HCT116 (cell line): ENCODE measurements at regions not wholly inside any gene's neighbourhood (a gene's known extent, or its start where the extent isn't known, plus 50 kb on each side); places are given as distances from the start of the nearest gene placed in this dataset.

ENCODE experiments used
- ATAC-seq: fragments of 200-7000 bp; cut with Tn5 transposase; 2 replicates; pipeline ENCODE4 v1.9.1; 2020; ENCODE audit warnings: mild to moderate bottlenecking, moderate library complexity
- BruUV-seq: library from RNA; stranded (reverse); fragments of 400-500 nt; replicated peaks from 2 replicates; lab custom pipeline; 2021; lab: Mats Ljungman, UMichigan
- CTCF ChIA-PET: fragments of 300-600 bp; sonication (Branson Sonifier 250); formaldehyde crosslinking; loops from one replicate; lab custom pipeline; 2021; ENCODE audit warnings: antibody characterized with exemption; lab: Charles Lee
- POLR2A ChIA-PET: fragments of 300-600, 350-600 bp; sonication (Branson Sonifier 250); formaldehyde crosslinking; loops from one replicate; lab custom pipeline; 2021; ENCODE audit warnings: antibody characterized with exemption; lab: Charles Lee
- RAD21 ChIA-PET, 2 experiments: fragments of 300-600 bp; sonication (Branson Sonifier 250); formaldehyde crosslinking; loops; one replicate each; lab custom pipeline; 2023; ENCODE audit warnings: low total read pairs in 2 of 2; ENCODE audit not compliant: uncharacterized antibody in 2 of 2, unreplicated experiment in 2 of 2, low non-redundant PET in 1 of 2; lab: Charles Lee
- DNase-seq: peaks from one replicate; pipeline ENCODE4 v3.0.0-alpha.2; 2010; ENCODE audit warnings: low read depth, low spot score
- H2AFZ ChIP-seq: fragments of 200-600 bp; shearing (Covaris generic), sonication (generic); 2 replicates; pipeline ENCODE4 v1.6.1; 2017; ENCODE audit warnings: low read depth, mixed run types, mixed read lengths, antibody characterized with exemption, low read length; ENCODE audit not compliant: poor library complexity, severe bottlenecking
- H3K27ac ChIP-seq: 2 replicates; pipeline ENCODE4 v1.5.1; 2012; ENCODE audit warnings: low read depth, low read length
- H3K27me3 ChIP-seq: fragments of 200-600 bp; sonication (generic); 2 replicates; pipeline ENCODE4 v1.6.1; 2016; ENCODE audit warnings: mixed run types, low read length, mixed read lengths; ENCODE audit not compliant: insufficient read depth
- H3K36me3 ChIP-seq, 2 experiments: fragments of 200-500 bp in 1 of 2; fragments of 200-600 bp in 1 of 2; sonication (Bioruptor generic) in 1 of 2; sonication (generic) in 1 of 2; 2 replicates each; pipeline versions ENCODE4 v1.5.1 to v1.6.1; 2014 to 2016; ENCODE audit warnings: low read length in 2 of 2, inconsistent platforms in 1 of 2, mixed read lengths in 1 of 2, mixed run types in 1 of 2; ENCODE audit not compliant: insufficient read depth in 2 of 2, control insufficient read depth in 1 of 2
- H3K4me1 ChIP-seq, 2 experiments: fragments of 200-600 bp in 1 of 2; sonication (generic) in 1 of 2; 2 replicates each; pipeline versions ENCODE4 v1.5.1 to v1.6.1; 2012 to 2017; ENCODE audit warnings: low read length in 2 of 2, inconsistent platforms in 1 of 2, mild to moderate bottlenecking in 1 of 2, mixed read lengths in 1 of 2, mixed run types in 1 of 2, moderate library complexity in 1 of 2; ENCODE audit not compliant: insufficient read depth in 2 of 2, control insufficient read depth in 1 of 2
- H3K4me2 ChIP-seq: fragments of 200-600 bp; sonication (generic); 2 replicates; pipeline ENCODE4 v1.6.1; 2017; ENCODE audit warnings: mixed run types, low read length, mixed read lengths
- H3K4me3 ChIP-seq, 2 experiments: fragments of 200-600 bp in 1 of 2; sonication (generic) in 1 of 2; replicated peaks in 1 of 2; 2 replicates each; pipeline ENCODE4 v1.5.1; 2011 to 2016; ENCODE audit warnings: low read length in 2 of 2, control low read depth in 1 of 2, low read depth in 1 of 2, mild to moderate bottlenecking in 1 of 2, mixed read lengths in 1 of 2, mixed run types in 1 of 2
- H3K79me2 ChIP-seq: fragments of 200-600 bp; sonication (generic); 2 replicates; pipeline ENCODE4 v1.6.1; 2017; ENCODE audit warnings: mild to moderate bottlenecking, mixed run types, low read length, moderate library complexity, mixed read lengths; ENCODE audit not compliant: insufficient read depth
- H3K9ac ChIP-seq: fragments of 200-600 bp; sonication (generic); 2 replicates; pipeline ENCODE4 v1.6.1; 2016; ENCODE audit warnings: low read length, mixed read lengths
- H3K9me2 ChIP-seq: fragments of 200-600 bp; sonication (generic), shearing (Covaris generic); 2 replicates; pipeline ENCODE4 v1.6.1; 2017; ENCODE audit warnings: mixed run types, mild to moderate bottlenecking, moderate library complexity; ENCODE audit not compliant: insufficient read depth
- H3K9me3 ChIP-seq, 2 experiments: fragments of 200-500 bp in 1 of 2; fragments of 200-600 bp in 1 of 2; sonication (Bioruptor generic) in 1 of 2; sonication (generic) in 1 of 2; 2 replicates each; pipeline ENCODE4 v1.6.1; 2014 to 2017; ENCODE audit warnings: low read length in 2 of 2, mixed read lengths in 2 of 2, inconsistent platforms in 1 of 2, low read depth in 1 of 2, mild to moderate bottlenecking in 1 of 2, mixed run types in 1 of 2, moderate library complexity in 1 of 2; ENCODE audit not compliant: control insufficient read depth in 1 of 2, insufficient read depth in 1 of 2
- H4K20me1 ChIP-seq: fragments of 200-600 bp; sonication (generic), shearing (Covaris generic); 2 replicates; pipeline ENCODE4 v1.6.1; 2017; ENCODE audit warnings: mixed run types, mild to moderate bottlenecking, moderate library complexity; ENCODE audit not compliant: insufficient read depth
- ELF1 ChIP-seq: IDR thresholded peaks from 2 replicates; pipeline ENCODE4 v1.6.1; 2012; ENCODE audit warnings: low read depth, borderline replicate concordance
- EZH2 ChIP-seq: fragments of 200-600 bp; sonication (generic); IDR thresholded peaks from 2 replicates; pipeline ENCODE4 v1.6.1; 2017; ENCODE audit warnings: antibody characterized with exemption, mixed run types
- RAD21 ChIP-seq: IDR thresholded peaks from 2 replicates; pipeline ENCODE4 v1.6.1; 2012; ENCODE audit warnings: low read depth, mild to moderate bottlenecking
- SIN3A ChIP-seq: IDR thresholded peaks from 2 replicates; pipeline ENCODE4 v1.6.1; 2012; ENCODE audit warnings: low read depth
- TCF7L2 ChIP-seq: IDR thresholded peaks from 2 replicates; pipeline ENCODE4 v1.7.0; 2011; ENCODE audit warnings: borderline replicate concordance, inconsistent platforms; ENCODE audit not compliant: insufficient read depth, insufficient read length; ENCODE audit errors: extremely low read depth
- YY1 ChIP-seq: IDR thresholded peaks from 2 replicates; pipeline ENCODE4 v1.6.1; 2011; ENCODE audit warnings: low read length, low read depth, moderate library complexity, mild to moderate bottlenecking; ENCODE audit not compliant: insufficient replicate concordance; ENCODE audit errors: extremely low read depth
- ZFX ChIP-seq: fragments of 450-650 bp; IDR thresholded peaks from 2 replicates; pipeline ENCODE4 v1.6.1; 2017
- ZNF274 ChIP-seq: fragments of 200-500 bp; sonication (Bioruptor generic); IDR thresholded peaks from 2 replicates; pipeline ENCODE4 v1.6.1; 2014; ENCODE audit warnings: mild to moderate bottlenecking, low read depth, low read length, inconsistent platforms
- intact Hi-C: fragments of 100-400 bp; cut with micrococcal nuclease; formaldehyde crosslinking; loops from 2 replicates; pipeline ENCODE4 v1.10.0; 2022
- TF ChIP-seq, protein P1 (sequence below): IDR thresholded peaks from 2 replicates; pipeline ENCODE4 v1.6.1; 2011; ENCODE audit warnings: mild to moderate bottlenecking, low read length, moderate library complexity; ENCODE audit not compliant: insufficient replicate concordance; ENCODE audit errors: extremely low read depth
- TF ChIP-seq, protein P2 (sequence below): IDR thresholded peaks from 2 replicates; pipeline ENCODE4 v1.6.1; 2012

DNA sequence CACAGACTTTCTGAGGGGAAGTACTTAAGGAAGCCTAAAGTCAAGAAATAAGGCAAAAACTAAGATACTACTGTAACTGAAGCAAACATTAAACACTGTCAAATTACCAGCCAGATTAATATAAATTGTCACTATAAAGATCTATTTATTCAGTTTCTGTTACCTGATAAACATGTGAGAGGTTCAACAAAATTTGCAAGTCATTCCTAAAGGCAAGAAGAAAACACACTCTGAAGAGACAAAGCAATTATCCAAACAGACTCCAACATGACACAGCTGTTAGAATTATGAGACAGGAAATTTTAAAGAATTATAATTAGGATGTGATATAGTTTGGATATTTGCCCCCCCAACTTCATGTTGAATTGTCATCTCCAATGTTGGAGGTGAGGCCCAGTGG, 140.4 kb upstream of the COL3A1 start:
- Histone ChIP-seq H3K9ac (no peak overlapping the region), H3K9me3 (peaks cover 0 to 5% of the 10 kb centered on the region in 2 experiments; a peak in 1 of 4 replicates), H2AFZ (no peak overlapping the region), H3K4me2 (no peak overlapping the region), H3K4me1 (no peaks in the 10 kb centered on the region), H4K20me1 (no peaks in the 10 kb centered on the region), H3K27me3 (no peaks in the 10 kb centered on the region), H3K9me2 (no peaks in the 10 kb centered on the region), H3K4me3 (no peak overlapping the region), H3K27ac (no peak overlapping the region), H3K79me2 (no peaks in the 10 kb centered on the region), H3K36me3 (no peaks in the 10 kb centered on the region)
- no peak for TF ChIP-seq ZNF274
- TF ChIP-seq TCF7L2 = no peak
- intact Hi-C loops = no loop called here
- CTCF ChIA-PET = no interaction called here
- POLR2A ChIA-PET = no interaction called here
- RAD21 ChIA-PET = no interaction called here
- ATAC-seq (no peak), DNase-seq (no peak)
- no TSS peak for BruUV-seq

DNA sequence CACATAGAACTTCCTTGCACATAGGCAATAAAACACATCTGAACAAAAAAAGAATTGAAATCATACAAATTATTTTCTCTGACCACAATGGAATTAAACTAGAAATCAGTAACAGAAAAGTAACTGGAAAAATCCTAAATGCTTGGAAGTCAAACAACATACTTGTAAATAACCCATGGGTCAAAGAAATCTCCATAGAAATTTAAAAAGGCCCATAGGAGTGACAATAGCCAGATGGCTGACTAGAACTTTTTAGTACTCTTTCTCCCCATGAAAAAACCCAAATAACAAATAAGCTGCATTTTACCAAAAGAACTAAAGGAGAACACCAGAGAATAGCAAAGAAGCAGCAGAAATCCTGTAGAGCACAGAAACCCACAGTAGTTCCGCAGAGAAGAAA, 139.2 kb upstream of the COL3A1 start:
- Histone ChIP-seq H3K4me3 (no peak overlapping the region), H4K20me1 (no peaks in the 10 kb centered on the region), H3K27me3 (no peaks in the 10 kb centered on the region), H3K9me2 (no peaks in the 10 kb centered on the region), H3K27ac (no peak overlapping the region), H3K79me2 (no peaks in the 10 kb centered on the region), H3K4me2 (no peak overlapping the region), H3K36me3 (no peaks in the 10 kb centered on the region), H3K9me3 (peaks cover 0 to 3% of the 10 kb centered on the region in 2 experiments; a peak in 1 of 4 replicates), H3K4me1 (no peaks in the 10 kb centered on the region), H2AFZ (no peak overlapping the region), H3K9ac (no peak overlapping the region)
- no TSS peak for BruUV-seq
- no peak for ATAC-seq
- CTCF ChIA-PET = no interaction called here
- intact Hi-C loops = no loop called here
- RAD21 ChIA-PET = no interaction called here
- TF ChIP-seq ZFX (no peak), SIN3A (no peak), RAD21 (no peak), ELF1 (no peak), YY1 (no peak), EZH2 (no peak), ZNF274 (no peak)
- TF ChIP-seq, protein P1, sequence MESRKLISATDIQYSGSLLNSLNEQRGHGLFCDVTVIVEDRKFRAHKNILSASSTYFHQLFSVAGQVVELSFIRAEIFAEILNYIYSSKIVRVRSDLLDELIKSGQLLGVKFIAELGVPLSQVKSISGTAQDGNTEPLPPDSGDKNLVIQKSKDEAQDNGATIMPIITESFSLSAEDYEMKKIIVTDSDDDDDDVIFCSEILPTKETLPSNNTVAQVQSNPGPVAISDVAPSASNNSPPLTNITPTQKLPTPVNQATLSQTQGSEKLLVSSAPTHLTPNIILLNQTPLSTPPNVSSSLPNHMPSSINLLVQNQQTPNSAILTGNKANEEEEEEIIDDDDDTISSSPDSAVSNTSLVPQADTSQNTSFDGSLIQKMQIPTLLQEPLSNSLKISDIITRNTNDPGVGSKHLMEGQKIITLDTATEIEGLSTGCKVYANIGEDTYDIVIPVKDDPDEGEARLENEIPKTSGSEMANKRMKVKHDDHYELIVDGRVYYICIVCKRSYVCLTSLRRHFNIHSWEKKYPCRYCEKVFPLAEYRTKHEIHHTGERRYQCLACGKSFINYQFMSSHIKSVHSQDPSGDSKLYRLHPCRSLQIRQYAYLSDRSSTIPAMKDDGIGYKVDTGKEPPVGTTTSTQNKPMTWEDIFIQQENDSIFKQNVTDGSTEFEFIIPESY = no peak
- TF ChIP-seq, protein P2, sequence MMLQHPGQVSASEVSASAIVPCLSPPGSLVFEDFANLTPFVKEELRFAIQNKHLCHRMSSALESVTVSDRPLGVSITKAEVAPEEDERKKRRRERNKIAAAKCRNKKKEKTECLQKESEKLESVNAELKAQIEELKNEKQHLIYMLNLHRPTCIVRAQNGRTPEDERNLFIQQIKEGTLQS = no peak
- DNase-seq = no peak
- POLR2A ChIA-PET = no interaction called here
